HEK293 (cell line): ENCODE measurements at regions not wholly inside any gene's neighbourhood (a gene's known extent, or its start where the extent isn't known, plus 50 kb on each side); places are given as distances from the start of the nearest gene placed in this dataset.

Experiments used
- CTCF ChIA-PET: fragments of 350-600 bp; formaldehyde crosslinking; extraction: SDS; loops from one replicate; lab custom pipeline; 2021; ENCODE audit warnings: antibody characterized with exemption; lab: Yijun Ruan, JAX
- POLR2A ChIA-PET: fragments of 300-600 bp; formaldehyde crosslinking; extraction: SDS; loops from one replicate; lab custom pipeline; 2020; ENCODE audit warnings: antibody characterized with exemption, inconsistent platforms; lab: Yijun Ruan, JAX
- H3K27ac ChIP-seq: fragments of 200-500 bp; sonication (Bioruptor generic); 2 replicates; pipeline ENCODE4 v1.5.1; 2014; ENCODE audit warnings: low read depth, low read length, control low read depth, inconsistent platforms; ENCODE audit errors: extremely low read depth
- H3K36me3 ChIP-seq, 2 experiments: fragments of 200-500 bp in 1 of 2; sonication (Bioruptor generic) in 1 of 2; 1 replicate in 1 of 2; 2 replicates in 1 of 2; pipeline ENCODE4 v1.5.1; 2014 to 2017; ENCODE audit warnings: inconsistent platforms in 2 of 2, low read length in 2 of 2; ENCODE audit not compliant: control insufficient read depth in 2 of 2, insufficient read depth in 1 of 2
- H3K4me1 ChIP-seq: fragments of 200-500 bp; sonication (Bioruptor generic); 2 replicates; pipeline ENCODE4 v1.5.1; 2014; ENCODE audit warnings: mild to moderate bottlenecking, low read length, inconsistent platforms; ENCODE audit not compliant: control insufficient read depth, insufficient read depth
- H3K4me3 ChIP-seq: 2 replicates; pipeline ENCODE4 v1.5.1; 2011; ENCODE audit warnings: low read depth, mild to moderate bottlenecking, control low read depth, low read length, moderate library complexity
- H3K9me3 ChIP-seq: fragments of 200-500 bp; sonication (Bioruptor generic); 2 replicates; pipeline ENCODE4 v1.5.1; 2014; ENCODE audit warnings: low read depth, low read length, inconsistent platforms; ENCODE audit not compliant: control insufficient read depth, insufficient read depth
- KLF16 ChIP-seq: fragments of 450-650 bp; formaldehyde crosslinking; IDR thresholded peaks from 2 replicates; pipeline ENCODE4 v1.5.1; 2017; ENCODE audit warnings: missing biosample characterization, missing genetic modification characterization
- REPIN1 ChIP-seq: fragments of 450-650 bp; formaldehyde crosslinking; IDR thresholded peaks from 2 replicates; pipeline ENCODE4 v1.5.1; 2017; ENCODE audit warnings: missing biosample characterization, missing genetic modification characterization, low read depth
- SP3 ChIP-seq: fragments of 450-650 bp; formaldehyde crosslinking; IDR thresholded peaks from 2 replicates; pipeline ENCODE4 v1.5.1; 2016; ENCODE audit warnings: missing biosample characterization, missing genetic modification characterization
- YY2 ChIP-seq: fragments of 450-650 bp; formaldehyde crosslinking; IDR thresholded peaks from 2 replicates; pipeline ENCODE4 v1.5.1; 2016; ENCODE audit warnings: missing biosample characterization, missing genetic modification characterization
- ZBTB7A ChIP-seq: fragments of 450-650 bp; formaldehyde crosslinking; IDR thresholded peaks from 2 replicates; pipeline ENCODE4 v1.5.1; 2016; ENCODE audit warnings: low read depth, missing biosample characterization, missing genetic modification characterization
- ZBTB8A ChIP-seq: fragments of 450-650 bp; formaldehyde crosslinking; IDR thresholded peaks from 2 replicates; pipeline ENCODE4 v1.5.1; 2016; ENCODE audit warnings: missing biosample characterization, missing genetic modification characterization
- ZFP3 ChIP-seq: fragments of 450-650 bp; formaldehyde crosslinking; IDR thresholded peaks from 2 replicates; pipeline ENCODE4 v1.5.1; 2016; ENCODE audit warnings: low read depth, missing biosample characterization, missing genetic modification characterization
- ZFP69B ChIP-seq: fragments of 450-650 bp; formaldehyde crosslinking; IDR thresholded peaks from 2 replicates; pipeline ENCODE4 v1.5.1; 2016; ENCODE audit warnings: missing biosample characterization, missing genetic modification characterization
- ZNF121 ChIP-seq: fragments of 450-650 bp; formaldehyde crosslinking; IDR thresholded peaks from 2 replicates; pipeline ENCODE4 v1.5.1; 2016; ENCODE audit warnings: missing biosample characterization, missing genetic modification characterization
- ZNF148 ChIP-seq: fragments of 450-650 bp; formaldehyde crosslinking; IDR thresholded peaks from 2 replicates; pipeline ENCODE4 v1.5.0; 2017; ENCODE audit warnings: missing biosample characterization, missing genetic modification characterization, borderline replicate concordance
- ZNF211 ChIP-seq: fragments of 450-650 bp; formaldehyde crosslinking; IDR thresholded peaks from 2 replicates; pipeline ENCODE4 v1.5.1; 2016; ENCODE audit warnings: low read depth, missing biosample characterization, missing genetic modification characterization
- ZNF223 ChIP-seq: fragments of 450-650 bp; formaldehyde crosslinking; IDR thresholded peaks from 2 replicates; pipeline ENCODE4 v1.5.1; 2016; ENCODE audit warnings: missing biosample characterization, missing genetic modification characterization
- ZNF248 ChIP-seq: fragments of 450-650 bp; formaldehyde crosslinking; IDR thresholded peaks from 2 replicates; pipeline ENCODE4 v1.5.1; 2017; ENCODE audit warnings: missing biosample characterization, missing genetic modification characterization
- ZNF266 ChIP-seq: fragments of 450-650 bp; formaldehyde crosslinking; IDR thresholded peaks from 2 replicates; pipeline ENCODE4 v1.5.1; 2016; ENCODE audit warnings: missing biosample characterization, missing genetic modification characterization, low read depth
- ZNF324 ChIP-seq: fragments of 450-650 bp; formaldehyde crosslinking; IDR thresholded peaks from 2 replicates; pipeline ENCODE4 v1.5.1; 2016; ENCODE audit warnings: missing biosample characterization, missing genetic modification characterization
- ZNF366 ChIP-seq: fragments of 450-650 bp; formaldehyde crosslinking; conservative IDR thresholded peaks from 2 replicates; pipeline ENCODE4 v1.5.1; 2016; ENCODE audit warnings: missing biosample characterization, missing genetic modification characterization
- ZNF530 ChIP-seq: fragments of 450-650 bp; formaldehyde crosslinking; IDR thresholded peaks from 2 replicates; pipeline ENCODE4 v1.5.1; 2016; ENCODE audit warnings: low read depth, missing biosample characterization, missing genetic modification characterization
- ZNF571 ChIP-seq: fragments of 450-650 bp; formaldehyde crosslinking; IDR thresholded peaks from 2 replicates; pipeline ENCODE4 v1.5.0; 2017; ENCODE audit warnings: missing biosample characterization, missing genetic modification characterization
- ZNF624 ChIP-seq: fragments of 450-650 bp; formaldehyde crosslinking; IDR thresholded peaks from 2 replicates; pipeline ENCODE4 v1.5.1; 2017; ENCODE audit warnings: missing biosample characterization, missing genetic modification characterization
- ZNF626 ChIP-seq: fragments of 450-650 bp; sonication (Bioruptor Pico); formaldehyde crosslinking; IDR thresholded peaks from 2 replicates; pipeline ENCODE4 v1.5.1; 2018; ENCODE audit warnings: missing biosample characterization, missing genetic modification characterization, inconsistent platforms
- ZNF677 ChIP-seq: fragments of 450-650 bp; IDR thresholded peaks from 2 replicates; pipeline ENCODE4 v1.5.0; 2018; ENCODE audit warnings: missing biosample characterization, mild to moderate bottlenecking, missing genetic modification characterization, moderate library complexity
- ZNF747 ChIP-seq: fragments of 450-650 bp; formaldehyde crosslinking; IDR thresholded peaks from 2 replicates; pipeline ENCODE4 v1.5.1; 2016; ENCODE audit warnings: missing biosample characterization, missing genetic modification characterization
- ZNF777 ChIP-seq: fragments of 450-650 bp; formaldehyde crosslinking; IDR thresholded peaks from 2 replicates; pipeline ENCODE4 v1.5.1; 2017; ENCODE audit warnings: missing biosample characterization, missing genetic modification characterization, borderline replicate concordance
- ZNF830 ChIP-seq: fragments of 450-650 bp; IDR thresholded peaks from 2 replicates; pipeline ENCODE4 v1.5.0; 2018; ENCODE audit warnings: missing biosample characterization, missing genetic modification characterization, low read depth, mild to moderate bottlenecking, moderate library complexity
- TF ChIP-seq, protein P1 (sequence below): fragments of 450-650 bp; formaldehyde crosslinking; IDR thresholded peaks from 2 replicates; pipeline ENCODE4 v1.5.1; 2016; ENCODE audit warnings: missing biosample characterization, missing genetic modification characterization, borderline replicate concordance

- TF ChIP-seq ZNF148 (no peak), ZNF324 (no peak), ZNF777 (tag by site-specific recombination) (no peak), ZNF571 (tag by site-specific recombination) (no peak), ZNF677 (tag by site-specific recombination) (no peak), ZNF266 (tag by site-specific recombination) (no peak)
Observed at GRCh38 chr5:2576823-2577222, 174.7 kb downstream of the IRX2 start (continued).

DNA sequence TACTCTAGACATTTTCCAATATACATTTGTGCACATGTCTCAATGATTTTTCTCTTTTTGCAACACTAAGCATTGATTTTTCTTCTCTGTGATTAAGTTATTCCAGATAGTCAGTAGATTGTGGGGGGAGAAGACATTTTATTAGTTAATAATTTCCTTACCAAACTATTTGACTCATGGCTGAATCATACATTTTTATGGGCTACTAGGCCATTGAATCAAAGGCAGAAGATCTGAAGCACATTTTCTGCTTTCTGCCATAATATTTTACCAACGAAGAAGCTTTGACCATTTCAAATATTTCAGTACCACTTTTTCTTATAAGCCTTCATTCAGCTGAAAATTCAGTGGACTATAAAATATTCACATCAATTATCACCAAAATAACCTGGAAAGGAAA lies 175.6 kb downstream of the IRX2 start:
- no peak for TF ChIP-seq ZBTB7A
- TF ChIP-seq ZNF747 (tag by site-specific recombination) = no peak
- TF ChIP-seq ZFP69B (tag by site-specific recombination) = no peak
- no peak for TF ChIP-seq ZBTB8A (tag by site-specific recombination)
- Histone ChIP-seq H3K4me3 (no peak overlapping the region), H3K36me3 (no peaks in the 10 kb centered on the region), H3K9me3 (no peaks in the 10 kb centered on the region), H3K27ac (no peak overlapping the region), H3K4me1 (no peaks in the 10 kb centered on the region)
- ChIA-PET CTCF (interaction anchor here (0.7 kb wide), 1 partner anchor 19 kb away, joined by 3 read pairs; no protein-coding TSS in a partner anchor), POLR2A (no interaction called here)

DNA sequence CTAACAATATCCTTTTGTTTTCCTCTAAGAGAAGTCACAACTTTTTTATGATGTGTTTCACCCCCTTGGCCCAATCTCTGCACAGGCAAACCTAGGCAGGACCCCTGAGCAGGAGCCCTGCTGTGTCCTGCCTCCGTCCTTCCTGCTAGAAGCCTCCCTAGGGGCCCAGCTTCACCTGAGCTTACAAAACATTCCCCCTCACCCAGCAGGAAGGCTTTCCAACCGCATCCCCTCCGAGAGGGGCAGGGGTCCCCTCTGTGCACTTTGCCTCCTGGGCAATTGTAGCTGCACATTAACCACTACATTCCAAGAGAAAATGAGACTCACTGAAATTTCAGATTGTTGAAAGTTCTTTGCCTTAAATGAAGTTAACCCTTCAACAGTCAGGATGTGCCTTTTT lies 176.2 kb downstream of the IRX2 start:
- no peaks in the 10 kb centered on the region for H3K36me3 ChIP-seq
- ChIA-PET CTCF (interaction anchor here (0.7 kb wide), 1 partner anchor 18 kb away, joined by 3 read pairs; no protein-coding TSS in a partner anchor), POLR2A (no interaction called here)
- no peaks in the 10 kb centered on the region for H3K4me1 ChIP-seq
- TF ChIP-seq ZNF626 (tag by site-specific recombination) (no peak), YY2 (tag by site-specific recombination) (no peak), SP3 (tag by site-specific recombination) (no peak), ZFP3 (tag by site-specific recombination) (no peak), ZNF530 (tag by site-specific recombination) (no peak), ZNF121 (tag by site-specific recombination) (no peak), REPIN1 (tag by site-specific recombination) (no peak), ZNF223 (tag by site-specific recombination) (no peak), ZNF830 (tag by site-specific recombination) (no peak)
- H3K4me3 ChIP-seq = no peak overlapping the region
- H3K27ac ChIP-seq = no peak overlapping the region
- no peaks in the 10 kb centered on the region for H3K9me3 ChIP-seq

- H3K27ac ChIP-seq = no peak overlapping the region
- ChIA-PET CTCF (interaction anchor here (0.5 kb wide), 1 partner anchor 57 kb away, joined by 3 read pairs; no protein-coding TSS in a partner anchor), POLR2A (no interaction called here)
- no peaks in the 10 kb centered on the region for H3K4me1 ChIP-seq
- no peaks in the 10 kb centered on the region for H3K36me3 ChIP-seq
- no peaks in the 10 kb centered on the region for H3K9me3 ChIP-seq
- no peak overlapping the region for H3K4me3 ChIP-seq
- TF ChIP-seq ZNF624 (tag by site-specific recombination) (no peak), ZNF211 (tag by site-specific recombination) (no peak), KLF16 (tag by site-specific recombination) (no peak), ZNF366 (tag by site-specific recombination) (no peak), ZNF747 (tag by site-specific recombination) (no peak), ZNF248 (tag by site-specific recombination) (no peak), ZBTB7A (no peak)
- TF ChIP-seq, protein P1, sequence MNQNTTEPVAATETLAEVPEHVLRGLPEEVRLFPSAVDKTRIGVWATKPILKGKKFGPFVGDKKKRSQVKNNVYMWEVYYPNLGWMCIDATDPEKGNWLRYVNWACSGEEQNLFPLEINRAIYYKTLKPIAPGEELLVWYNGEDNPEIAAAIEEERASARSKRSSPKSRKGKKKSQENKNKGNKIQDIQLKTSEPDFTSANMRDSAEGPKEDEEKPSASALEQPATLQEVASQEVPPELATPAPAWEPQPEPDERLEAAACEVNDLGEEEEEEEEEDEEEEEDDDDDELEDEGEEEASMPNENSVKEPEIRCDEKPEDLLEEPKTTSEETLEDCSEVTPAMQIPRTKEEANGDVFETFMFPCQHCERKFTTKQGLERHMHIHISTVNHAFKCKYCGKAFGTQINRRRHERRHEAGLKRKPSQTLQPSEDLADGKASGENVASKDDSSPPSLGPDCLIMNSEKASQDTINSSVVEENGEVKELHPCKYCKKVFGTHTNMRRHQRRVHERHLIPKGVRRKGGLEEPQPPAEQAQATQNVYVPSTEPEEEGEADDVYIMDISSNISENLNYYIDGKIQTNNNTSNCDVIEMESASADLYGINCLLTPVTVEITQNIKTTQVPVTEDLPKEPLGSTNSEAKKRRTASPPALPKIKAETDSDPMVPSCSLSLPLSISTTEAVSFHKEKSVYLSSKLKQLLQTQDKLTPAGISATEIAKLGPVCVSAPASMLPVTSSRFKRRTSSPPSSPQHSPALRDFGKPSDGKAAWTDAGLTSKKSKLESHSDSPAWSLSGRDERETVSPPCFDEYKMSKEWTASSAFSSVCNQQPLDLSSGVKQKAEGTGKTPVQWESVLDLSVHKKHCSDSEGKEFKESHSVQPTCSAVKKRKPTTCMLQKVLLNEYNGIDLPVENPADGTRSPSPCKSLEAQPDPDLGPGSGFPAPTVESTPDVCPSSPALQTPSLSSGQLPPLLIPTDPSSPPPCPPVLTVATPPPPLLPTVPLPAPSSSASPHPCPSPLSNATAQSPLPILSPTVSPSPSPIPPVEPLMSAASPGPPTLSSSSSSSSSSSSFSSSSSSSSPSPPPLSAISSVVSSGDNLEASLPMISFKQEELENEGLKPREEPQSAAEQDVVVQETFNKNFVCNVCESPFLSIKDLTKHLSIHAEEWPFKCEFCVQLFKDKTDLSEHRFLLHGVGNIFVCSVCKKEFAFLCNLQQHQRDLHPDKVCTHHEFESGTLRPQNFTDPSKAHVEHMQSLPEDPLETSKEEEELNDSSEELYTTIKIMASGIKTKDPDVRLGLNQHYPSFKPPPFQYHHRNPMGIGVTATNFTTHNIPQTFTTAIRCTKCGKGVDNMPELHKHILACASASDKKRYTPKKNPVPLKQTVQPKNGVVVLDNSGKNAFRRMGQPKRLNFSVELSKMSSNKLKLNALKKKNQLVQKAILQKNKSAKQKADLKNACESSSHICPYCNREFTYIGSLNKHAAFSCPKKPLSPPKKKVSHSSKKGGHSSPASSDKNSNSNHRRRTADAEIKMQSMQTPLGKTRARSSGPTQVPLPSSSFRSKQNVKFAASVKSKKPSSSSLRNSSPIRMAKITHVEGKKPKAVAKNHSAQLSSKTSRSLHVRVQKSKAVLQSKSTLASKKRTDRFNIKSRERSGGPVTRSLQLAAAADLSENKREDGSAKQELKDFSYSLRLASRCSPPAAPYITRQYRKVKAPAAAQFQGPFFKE (tag by site-specific recombination) = no peak
Observed at GRCh38 chr5:2574155-2574554, 177.3 kb downstream of the IRX2 start.
